ENCODE measurements at regions not wholly inside any gene's neighbourhood (a gene's known extent, or its start where the extent isn't known, plus 50 kb on each side); places are given as distances from the start of the nearest gene placed in this dataset.

GRCh38 chr13:22047082-22047784 is 376.4 kb downstream of the FGF9 start:
- H3K4me1 ChIP-seq, result no peaks in the 10 kb centered on the region
- no peak overlapping the region for H3K4me3 ChIP-seq
- DNase-seq (no peak), ATAC-seq (no peak)
- no peak for TF ChIP-seq POLR2A (IDR thresholded peaks at IDR 0.05)
- TF ChIP-seq, protein P1, sequence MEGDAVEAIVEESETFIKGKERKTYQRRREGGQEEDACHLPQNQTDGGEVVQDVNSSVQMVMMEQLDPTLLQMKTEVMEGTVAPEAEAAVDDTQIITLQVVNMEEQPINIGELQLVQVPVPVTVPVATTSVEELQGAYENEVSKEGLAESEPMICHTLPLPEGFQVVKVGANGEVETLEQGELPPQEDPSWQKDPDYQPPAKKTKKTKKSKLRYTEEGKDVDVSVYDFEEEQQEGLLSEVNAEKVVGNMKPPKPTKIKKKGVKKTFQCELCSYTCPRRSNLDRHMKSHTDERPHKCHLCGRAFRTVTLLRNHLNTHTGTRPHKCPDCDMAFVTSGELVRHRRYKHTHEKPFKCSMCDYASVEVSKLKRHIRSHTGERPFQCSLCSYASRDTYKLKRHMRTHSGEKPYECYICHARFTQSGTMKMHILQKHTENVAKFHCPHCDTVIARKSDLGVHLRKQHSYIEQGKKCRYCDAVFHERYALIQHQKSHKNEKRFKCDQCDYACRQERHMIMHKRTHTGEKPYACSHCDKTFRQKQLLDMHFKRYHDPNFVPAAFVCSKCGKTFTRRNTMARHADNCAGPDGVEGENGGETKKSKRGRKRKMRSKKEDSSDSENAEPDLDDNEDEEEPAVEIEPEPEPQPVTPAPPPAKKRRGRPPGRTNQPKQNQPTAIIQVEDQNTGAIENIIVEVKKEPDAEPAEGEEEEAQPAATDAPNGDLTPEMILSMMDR (IDR thresholded peaks at IDR 0.05 in 4 of 5, conservative IDR thresholded peaks at IDR 0.05 in 1 of 5), result no peak
- intact Hi-C loops (cut with DNase I; ENCODE audit: low total_unique reads), result no loop called here
- H3K36me3 ChIP-seq, result no peaks in the 10 kb centered on the region
- H3K27me3 ChIP-seq, result no peaks in the 10 kb centered on the region
- H3K27ac ChIP-seq, result no peak overlapping the region
- in situ Hi-C loops (cut with MboI; ENCODE audit: low sequenced_read_pairs in 4 of 4), result no loop called here
- no peaks in the 10 kb centered on the region for H3K9me3 ChIP-seq

DNA sequence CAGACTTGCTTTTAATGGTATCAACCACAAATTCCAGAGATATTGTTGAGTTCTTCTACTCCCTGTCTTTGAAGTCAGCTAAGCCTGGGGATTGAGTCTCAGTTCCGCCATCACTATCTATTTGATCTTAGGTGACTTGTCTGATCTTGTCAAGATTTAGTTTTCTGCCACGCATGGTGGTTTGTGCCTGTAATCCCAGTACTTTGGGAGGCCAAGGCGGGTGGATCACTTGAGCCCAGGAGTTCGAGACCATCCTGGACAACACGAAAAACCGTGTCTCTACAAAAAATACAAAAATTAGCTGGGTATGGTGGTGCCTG is 376.9 kb downstream of the FGF9 start:
- Histone ChIP-seq H3K4me3 (no peak overlapping the region), H3K27me3 (no peaks in the 10 kb centered on the region), H3K4me1 (no peaks in the 10 kb centered on the region), H3K36me3 (no peaks in the 10 kb centered on the region), H3K9me3 (no peaks in the 10 kb centered on the region), H3K27ac (no peak overlapping the region)
- TF ChIP-seq, protein P1 (IDR thresholded peaks at IDR 0.05 in 4 of 5, conservative IDR thresholded peaks at IDR 0.05 in 1 of 5), result no peak
- no peak for TF ChIP-seq POLR2A (IDR thresholded peaks at IDR 0.05)
- DNase-seq, result no peak
- no peak for ATAC-seq
- intact Hi-C loops (cut with DNase I; ENCODE audit: low total_unique reads) (no loop called here), in situ Hi-C loops (cut with MboI; ENCODE audit: low sequenced_read_pairs in 4 of 4) (no loop called here)

GRCh38 chr13:22049384-22049783 is 378.5 kb downstream of the FGF9 start:
- intact Hi-C loops (cut with DNase I; ENCODE audit: low total_unique reads) (no loop called here), in situ Hi-C loops (cut with MboI; ENCODE audit: low sequenced_read_pairs in 4 of 4) (no loop called here)
- H3K9me3 ChIP-seq, result no peaks in the 10 kb centered on the region
- no peak for DNase-seq
- H3K27ac ChIP-seq, result no peak overlapping the region
- no peaks in the 10 kb centered on the region for H3K36me3 ChIP-seq
- TF ChIP-seq POLR2A (IDR thresholded peaks at IDR 0.05), result no peak
- TF ChIP-seq, protein P1 (IDR thresholded peaks at IDR 0.05 in 4 of 5, conservative IDR thresholded peaks at IDR 0.05 in 1 of 5), result no peak
- H3K27me3 ChIP-seq, result no peaks in the 10 kb centered on the region
- no peak for ATAC-seq
- H3K4me1 ChIP-seq, result no peaks in the 10 kb centered on the region
- no peak overlapping the region for H3K4me3 ChIP-seq

DNA sequence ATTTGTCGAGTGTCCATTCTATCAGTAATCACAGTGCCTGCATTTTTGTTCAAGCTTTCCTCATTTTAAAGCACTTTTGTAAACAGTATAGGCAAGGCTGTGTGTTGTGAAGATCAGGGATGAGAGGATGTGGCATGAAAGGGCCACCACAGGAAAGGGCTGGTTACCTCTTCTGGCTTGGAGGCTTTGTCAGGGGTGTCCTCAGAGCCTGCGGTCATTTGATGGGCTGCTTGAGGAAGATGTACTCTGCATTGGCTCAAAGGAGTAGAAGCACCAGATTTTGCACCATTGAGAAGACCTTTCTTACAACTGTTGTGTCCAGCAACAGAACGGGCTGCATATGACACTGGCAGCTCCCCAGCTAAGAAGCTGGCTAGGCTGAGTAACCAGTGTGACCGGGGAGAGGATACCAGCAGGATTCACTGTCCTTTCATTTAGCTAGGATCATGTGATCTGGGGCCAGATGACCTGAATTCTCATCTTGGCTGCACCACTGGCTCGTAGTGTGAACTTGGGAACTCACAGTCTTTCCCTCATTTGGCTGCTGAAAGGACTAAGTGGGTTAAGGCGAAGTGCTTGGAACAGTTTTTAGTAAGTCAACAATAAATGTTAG is 380.2 kb downstream of the FGF9 start:
- no peak overlapping the region for H3K4me3 ChIP-seq
- DNase-seq (no peak), ATAC-seq (no peak)
- TF ChIP-seq, protein P1 (IDR thresholded peaks at IDR 0.05 in 4 of 5, conservative IDR thresholded peaks at IDR 0.05 in 1 of 5), result no peak
- TF ChIP-seq POLR2A (IDR thresholded peaks at IDR 0.05), result no peak
- no peaks in the 10 kb centered on the region for H3K9me3 ChIP-seq
- intact Hi-C loops (cut with DNase I; ENCODE audit: low total_unique reads), result no loop called here
- H3K4me1 ChIP-seq, result no peaks in the 10 kb centered on the region
- no peaks in the 10 kb centered on the region for H3K27me3 ChIP-seq
- H3K36me3 ChIP-seq, result no peaks in the 10 kb centered on the region
- no peak overlapping the region for H3K27ac ChIP-seq
- in situ Hi-C loops (cut with MboI; ENCODE audit: low sequenced_read_pairs in 4 of 4), result no loop called here

All from gastrocnemius medialis (tissue), 4 donors.